ENCODE measurements at regions not wholly inside any gene's neighbourhood (a gene's known extent, or its start where the extent isn't known, plus 50 kb on each side); places are given as distances from the start of the nearest gene placed in this dataset.

DNA sequence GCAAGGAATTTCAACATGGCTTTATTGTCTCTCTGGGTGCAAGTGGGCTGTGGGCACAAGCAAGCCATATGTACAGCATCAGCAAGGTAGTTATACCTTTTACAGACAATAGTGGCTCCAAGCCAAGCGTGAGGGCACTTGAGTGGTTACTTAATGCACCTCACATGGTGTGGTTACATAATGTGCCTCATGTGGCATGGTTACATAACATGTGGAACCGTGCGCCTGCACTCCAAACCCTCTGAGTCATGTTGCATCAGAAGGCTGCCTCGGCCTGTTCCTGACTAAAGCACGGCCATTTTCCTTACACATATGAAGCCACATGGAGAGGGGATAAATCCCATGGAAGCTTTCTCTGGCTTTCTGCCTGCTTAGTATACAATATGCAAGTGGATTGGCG lies 150.9 kb downstream of the OSTF1 start:
- TF ChIP-seq JUND (IDR thresholded peaks at IDR 0.05) (no peak), CHD2 (IDR thresholded peaks at IDR 0.05; ENCODE audit: low read length, partially characterized antibody) (no peak), GABPA (IDR thresholded peaks at IDR 0.05; ENCODE audit: low read depth) (no peak), EP300 (IDR thresholded peaks at IDR 0.05; ENCODE audit: borderline replicate concordance in 1 of 2, low read depth in 1 of 2, low read length in 1 of 2) (no peak), NRF1 (IDR thresholded peaks at IDR 0.05; ENCODE audit: low read depth, low read length) (no peak), POLR2AphosphoS5 (IDR thresholded peaks at IDR 0.05; ENCODE audit: low read depth, low read length) (no peak), CTCF (IDR thresholded peaks at IDR 0.05) (no peak), FOXM1 (IDR thresholded peaks at IDR 0.05; ENCODE audit: low read depth) (no peak), RAD21 (IDR thresholded peaks at IDR 0.05; ENCODE audit: low read length) (no peak), MXI1 (IDR thresholded peaks at IDR 0.05; ENCODE audit: low read depth, low read length) (no peak), MEF2A (IDR thresholded peaks at IDR 0.05; ENCODE audit: borderline replicate concordance, low read depth) (no peak), SMC3 (IDR thresholded peaks at IDR 0.05; ENCODE audit: low read depth, low read length) (no peak), USF1 (IDR thresholded peaks at IDR 0.05; ENCODE audit: borderline replicate concordance, low read depth) (no peak)
- TF ChIP-seq, protein P1, sequence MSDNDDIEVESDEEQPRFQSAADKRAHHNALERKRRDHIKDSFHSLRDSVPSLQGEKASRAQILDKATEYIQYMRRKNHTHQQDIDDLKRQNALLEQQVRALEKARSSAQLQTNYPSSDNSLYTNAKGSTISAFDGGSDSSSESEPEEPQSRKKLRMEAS (IDR thresholded peaks at IDR 0.05; ENCODE audit: low read depth) = no peak
